Endothelial cell of umbilical vein (primary cell): ENCODE measurements at regions not wholly inside any gene's neighbourhood (a gene's known extent, or its start where the extent isn't known, plus 50 kb on each side); places are given as distances from the start of the nearest gene placed in this dataset.

ENCODE experiments used
- BruUV-seq: library from RNA; stranded (reverse); fragments of 400-500 nt; replicated peaks from 2 replicates; lab custom pipeline; 2021; lab: Mats Ljungman, UMichigan
- CTCF ChIA-PET: fragments of 300-600, 350-600 bp; sonication (Branson Sonifier 250); formaldehyde crosslinking; loops from one replicate; lab custom pipeline; 2021; ENCODE audit warnings: antibody characterized with exemption, inconsistent platforms; lab: Charles Lee
- POLR2A ChIA-PET: fragments of 300-600, 350-600 bp; sonication (Branson Sonifier 250); formaldehyde crosslinking; loops from one replicate; lab custom pipeline; 2021; ENCODE audit warnings: antibody characterized with exemption, inconsistent platforms; lab: Charles Lee
- DNase-seq: peaks from one replicate; pipeline ENCODE4 v3.0.0-alpha.2; 2011; ENCODE audit warnings: low read depth, low spot score
- FAIRE-seq: peaks from 2 replicates; lab custom pipeline; 2011; peaks lifted over from hg19 to GRCh38; lab: Jason Lieb, UNC
- H2AFZ ChIP-seq: 2 replicates; pipeline ENCODE4 v1.6.0; 2012; ENCODE audit warnings: low read depth, low read length, control low read depth, inconsistent platforms
- H3K27ac ChIP-seq: 2 replicates; pipeline ENCODE4 v1.5.1; 2011; ENCODE audit warnings: low read depth, mild to moderate bottlenecking, control low read depth, low read length, moderate library complexity; ENCODE audit not compliant: insufficient read depth
- H3K27me3 ChIP-seq, 2 experiments: 2 replicates each; pipeline versions ENCODE4 v1.6.0 to v1.6.1; 2011; ENCODE audit warnings: low read length in 2 of 2, mixed read lengths in 1 of 2; ENCODE audit not compliant: control insufficient read depth in 2 of 2, insufficient read depth in 2 of 2
- H3K36me3 ChIP-seq, 2 experiments: 2 replicates in 1 of 2; 3 replicates in 1 of 2; pipeline ENCODE4 v1.5.1; 2011; ENCODE audit warnings: low read length in 2 of 2, mild to moderate bottlenecking in 1 of 2, moderate library complexity in 1 of 2; ENCODE audit not compliant: control insufficient read depth in 2 of 2, insufficient read depth in 2 of 2; ENCODE audit errors: extremely low read depth in 1 of 2
- H3K4me1 ChIP-seq: 3 replicates; pipeline ENCODE4 v1.5.1; 2011; ENCODE audit warnings: mild to moderate bottlenecking, low read length; ENCODE audit not compliant: control insufficient read depth, insufficient read depth; ENCODE audit errors: extremely low read depth
- H3K4me2 ChIP-seq: 2 replicates; pipeline ENCODE4 v1.6.1; 2011; ENCODE audit warnings: low read length, control low read depth, mixed read lengths; ENCODE audit not compliant: insufficient read depth
- H3K4me3 ChIP-seq, 3 experiments: fragments of 200-600 bp in 1 of 3; sonication (generic), shearing (Covaris generic) in 1 of 3; replicated peaks in 1 of 3; 2 replicates each; pipeline ENCODE4 v1.5.1; 2011 to 2016; ENCODE audit warnings: control low read depth in 3 of 3, low read length in 3 of 3, mild to moderate bottlenecking in 2 of 3, inconsistent platforms in 1 of 3, low read depth in 1 of 3, moderate library complexity in 1 of 3; ENCODE audit not compliant: insufficient read depth in 1 of 3
- H3K79me2 ChIP-seq: 2 replicates; pipeline ENCODE4 v1.6.0; 2012; ENCODE audit warnings: low read length, inconsistent platforms; ENCODE audit not compliant: control insufficient read depth, insufficient read depth
- H3K9ac ChIP-seq: replicated peaks from 2 replicates; pipeline ENCODE3; 2011; ENCODE audit warnings: low read length, control low read depth; ENCODE audit not compliant: insufficient read depth; ENCODE audit errors: extremely low read depth
- H3K9me1 ChIP-seq: replicated peaks from 3 replicates; pipeline ENCODE4 v1.6.0; 2011; ENCODE audit warnings: mild to moderate bottlenecking, low read length; ENCODE audit not compliant: control insufficient read depth, insufficient read depth; ENCODE audit errors: extremely low read depth
- H3K9me3 ChIP-seq: replicated peaks from 2 replicates; pipeline ENCODE4 v1.5.1; 2012; ENCODE audit warnings: low read length, inconsistent platforms; ENCODE audit not compliant: control insufficient read depth, insufficient read depth
- H4K20me1 ChIP-seq: replicated peaks from 2 replicates; pipeline ENCODE3; 2011; ENCODE audit warnings: mild to moderate bottlenecking, low read length; ENCODE audit not compliant: control insufficient read depth, insufficient read depth; ENCODE audit errors: extremely low read depth
- CTCF ChIP-seq, 2 donors: IDR thresholded peaks; 1 replicate in 1 of 2; 2 replicates in 1 of 2; pipeline ENCODE4 v1.5.1; 2011; ENCODE audit warnings: low read length in 2 of 2, mild to moderate bottlenecking in 2 of 2, moderate library complexity in 2 of 2, control low read depth in 1 of 2, inconsistent platforms in 1 of 2, low read depth in 1 of 2; ENCODE audit not compliant: insufficient read depth in 1 of 2; ENCODE audit errors: extremely low read depth in 1 of 2
- EZH2 ChIP-seq: IDR thresholded peaks from 2 replicates; pipeline ENCODE4 v1.6.1; 2012; ENCODE audit warnings: borderline replicate concordance, low read depth, mild to moderate bottlenecking, moderate library complexity, low read length, inconsistent platforms; ENCODE audit not compliant: severe bottlenecking
- FOS ChIP-seq: IDR thresholded peaks from 2 replicates; pipeline ENCODE4 v1.6.1; 2011; ENCODE audit warnings: mild to moderate bottlenecking, low read length, moderate library complexity, borderline replicate concordance; ENCODE audit not compliant: insufficient read depth
- GATA2 ChIP-seq: IDR thresholded peaks from 2 replicates; pipeline ENCODE4 v1.7.0; 2011; ENCODE audit warnings: low read depth, mild to moderate bottlenecking, moderate library complexity, mixed read lengths, low read length; ENCODE audit not compliant: insufficient read length, insufficient read depth
- JUN ChIP-seq: IDR thresholded peaks from 2 replicates; pipeline ENCODE4 v1.6.1; 2011; ENCODE audit warnings: borderline replicate concordance, low read depth; ENCODE audit not compliant: insufficient read length, insufficient read depth
- MAX ChIP-seq: IDR thresholded peaks from 2 replicates; pipeline ENCODE4 v1.6.1; 2011; ENCODE audit not compliant: insufficient read depth, insufficient read length
- MYC ChIP-seq: IDR thresholded peaks from one replicate; pipeline ENCODE4 v1.6.1; 2011; ENCODE audit warnings: mild to moderate bottlenecking, low read depth, low read length
- POLR2A ChIP-seq: IDR thresholded peaks from 2 replicates; pipeline ENCODE4 v1.6.1; 2012; ENCODE audit warnings: low read depth, mild to moderate bottlenecking, control low read depth, low read length
- POLR2AphosphoS5 ChIP-seq: IDR thresholded peaks from 2 replicates; pipeline ENCODE4 v1.6.1; 2012; ENCODE audit warnings: low read depth, mild to moderate bottlenecking, control low read depth, low read length, moderate library complexity; ENCODE audit not compliant: insufficient read depth
- dilution Hi-C: fragments of 300-500 bp; cut with MboI; formaldehyde crosslinking; loops from one replicate; pipeline ENCODE4 v1.15.0; 2019; ENCODE audit warnings: low sequenced_read_pairs; ENCODE audit not compliant: extremely low pct_ligation_motif_present
- intact Hi-C: fragments of 100-400 bp; cut with micrococcal nuclease; formaldehyde crosslinking; loops from one replicate; pipeline ENCODE4 v1.10.0; 2022

GRCh38 chr3:80010021-80010571 is 242.3 kb upstream of the ROBO1 start:
- intact Hi-C loops, result no loop called here
- BruUV-seq, result no TSS peak
- CTCF ChIA-PET, result interaction anchor here (3.1 kb wide), 1 partner anchor 10 kb away, joined by 17 read pairs; no protein-coding TSS in a partner anchor
- H3K4me2 ChIP-seq, result no peak overlapping the region
- POLR2A ChIA-PET, result no interaction called here
- H3K27me3 ChIP-seq, result no peaks in the 10 kb centered on the region
- H3K27ac ChIP-seq, result no peak overlapping the region
- no peak overlapping the region for H2AFZ ChIP-seq
- FAIRE-seq (no peak), DNase-seq (no peak)
- H3K9me3 ChIP-seq, result no peaks in the 10 kb centered on the region
- dilution Hi-C loops, result no loop called here
- no peaks in the 10 kb centered on the region for H3K4me1 ChIP-seq
- no peak overlapping the region for H3K9ac ChIP-seq
- no peaks in the 10 kb centered on the region for H3K9me1 ChIP-seq
- no peaks in the 10 kb centered on the region for H3K36me3 ChIP-seq
- H3K79me2 ChIP-seq, result no peaks in the 10 kb centered on the region
- no peak overlapping the region for H3K4me3 ChIP-seq
- TF ChIP-seq CTCF (IDR thresholded peaks at IDR 0.05; ENCODE audit: extremely low read depth in 1 of 2, insufficient read depth in 1 of 2, low read depth in 1 of 2, low read length in 2 of 2), result no peak
- no peak for TF ChIP-seq MYC
- no peak for TF ChIP-seq POLR2A
- no peak for TF ChIP-seq MAX
- no peak for TF ChIP-seq JUN
- TF ChIP-seq FOS, result no peak
- no peak for TF ChIP-seq GATA2
- TF ChIP-seq EZH2, result no peak
- TF ChIP-seq POLR2AphosphoS5, result no peak
- no peaks in the 10 kb centered on the region for H4K20me1 ChIP-seq
